ENCODE measurements at regions not wholly inside any gene's neighbourhood (a gene's known extent, or its start where the extent isn't known, plus 50 kb on each side); places are given as distances from the start of the nearest gene placed in this dataset.

GRCh38 chr3:153896197-153896596 lies 225.0 kb upstream of the ARHGEF26 start:
- Histone ChIP-seq H3K27ac (no peak overlapping the region), H3K4me3 (ENCODE audit: low read depth, low read length) (no peak overlapping the region), H3K27me3 (ENCODE audit: control insufficient read depth, insufficient read depth, low read length) (no peaks in the 10 kb centered on the region), H3K79me2 (no peaks in the 10 kb centered on the region), H3K4me1 (no peaks in the 10 kb centered on the region), H3K9me3 (ENCODE audit: control insufficient read depth, low read length) (no peaks in the 10 kb centered on the region), H3K36me3 (ENCODE audit: control insufficient read depth, insufficient read depth, low read length) (no peaks in the 10 kb centered on the region), H3K9ac (no peak overlapping the region), H2AFZ (no peak overlapping the region), H3K4me2 (ENCODE audit: low read length) (no peak overlapping the region)
- TF ChIP-seq, protein P1, sequence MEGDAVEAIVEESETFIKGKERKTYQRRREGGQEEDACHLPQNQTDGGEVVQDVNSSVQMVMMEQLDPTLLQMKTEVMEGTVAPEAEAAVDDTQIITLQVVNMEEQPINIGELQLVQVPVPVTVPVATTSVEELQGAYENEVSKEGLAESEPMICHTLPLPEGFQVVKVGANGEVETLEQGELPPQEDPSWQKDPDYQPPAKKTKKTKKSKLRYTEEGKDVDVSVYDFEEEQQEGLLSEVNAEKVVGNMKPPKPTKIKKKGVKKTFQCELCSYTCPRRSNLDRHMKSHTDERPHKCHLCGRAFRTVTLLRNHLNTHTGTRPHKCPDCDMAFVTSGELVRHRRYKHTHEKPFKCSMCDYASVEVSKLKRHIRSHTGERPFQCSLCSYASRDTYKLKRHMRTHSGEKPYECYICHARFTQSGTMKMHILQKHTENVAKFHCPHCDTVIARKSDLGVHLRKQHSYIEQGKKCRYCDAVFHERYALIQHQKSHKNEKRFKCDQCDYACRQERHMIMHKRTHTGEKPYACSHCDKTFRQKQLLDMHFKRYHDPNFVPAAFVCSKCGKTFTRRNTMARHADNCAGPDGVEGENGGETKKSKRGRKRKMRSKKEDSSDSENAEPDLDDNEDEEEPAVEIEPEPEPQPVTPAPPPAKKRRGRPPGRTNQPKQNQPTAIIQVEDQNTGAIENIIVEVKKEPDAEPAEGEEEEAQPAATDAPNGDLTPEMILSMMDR (IDR thresholded peaks at IDR 0.05): no peak

DNA sequence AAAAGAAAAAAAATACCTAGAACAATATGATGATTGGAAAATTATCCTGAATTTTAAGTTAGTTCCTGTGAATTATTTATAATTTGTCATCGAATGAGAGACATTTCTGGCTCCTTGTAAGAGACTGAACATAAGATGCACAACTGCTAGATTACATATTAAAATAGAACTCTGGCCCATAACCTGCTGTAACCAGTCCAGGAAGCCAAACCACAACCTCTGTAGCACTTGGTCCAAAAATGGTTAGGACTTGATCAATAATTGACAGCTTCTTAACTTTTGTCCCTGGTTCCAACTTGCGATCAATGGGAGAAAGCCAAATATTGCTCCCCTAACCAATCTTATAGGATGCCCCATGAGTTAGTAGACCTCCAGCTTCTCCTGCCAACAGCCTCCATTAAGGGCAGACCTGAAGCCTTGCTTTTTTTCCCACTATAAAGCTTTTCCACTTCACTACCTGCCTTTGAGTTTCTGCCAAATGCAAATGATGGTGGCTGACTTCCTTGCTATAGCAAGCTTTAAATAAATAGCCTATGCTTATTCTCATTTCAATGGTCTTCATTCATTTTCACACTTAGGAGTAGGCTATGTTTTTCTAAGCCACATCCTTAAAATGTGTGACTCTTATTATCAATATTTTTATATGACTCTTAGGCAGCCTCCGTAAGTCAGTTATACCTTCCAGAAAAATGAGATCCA lies 224.0 kb upstream of the ARHGEF26 start:
- TF ChIP-seq, protein P1 (IDR thresholded peaks at IDR 0.05): no peak
- no peaks in the 10 kb centered on the region for H3K27me3 ChIP-seq (ENCODE audit: control insufficient read depth, insufficient read depth, low read length)

DNA sequence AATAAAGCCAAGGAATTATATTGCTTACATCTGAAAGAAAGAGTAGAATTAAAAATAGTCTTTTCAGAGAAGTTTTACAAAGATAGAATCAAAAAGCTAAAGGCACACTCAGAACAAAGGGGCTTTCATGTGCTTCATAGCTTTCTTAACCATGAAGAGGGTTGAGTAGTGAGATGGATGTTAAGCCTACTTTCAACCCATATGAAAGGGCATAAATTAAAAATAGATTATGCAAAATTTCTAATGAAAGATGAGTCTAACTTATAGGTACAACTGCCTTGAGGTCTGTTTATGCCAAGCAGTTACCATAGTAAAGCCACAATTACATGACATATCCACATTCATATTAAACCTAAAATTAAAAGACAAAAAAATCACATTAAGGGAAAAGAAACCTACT lies 223.3 kb upstream of the ARHGEF26 start:
- no peak overlapping the region for H3K4me2 ChIP-seq (ENCODE audit: low read length)
- TF ChIP-seq, protein P1 (IDR thresholded peaks at IDR 0.05): no peak
- no peak overlapping the region for H2AFZ ChIP-seq
- H3K27me3 ChIP-seq (ENCODE audit: control insufficient read depth, insufficient read depth, low read length): no peaks in the 10 kb centered on the region
- no peaks in the 10 kb centered on the region for H3K9me3 ChIP-seq (ENCODE audit: control insufficient read depth, low read length)
- no peaks in the 10 kb centered on the region for H3K79me2 ChIP-seq
- no peaks in the 10 kb centered on the region for H3K4me1 ChIP-seq
- H3K27ac ChIP-seq: no peak overlapping the region
- no peak overlapping the region for H3K4me3 ChIP-seq (ENCODE audit: low read depth, low read length)
- no peak overlapping the region for H3K9ac ChIP-seq
- no peaks in the 10 kb centered on the region for H3K36me3 ChIP-seq (ENCODE audit: control insufficient read depth, insufficient read depth, low read length)

More for the DNA sequence above, 224.0 kb upstream of the ARHGEF26 start:
- H3K79me2 ChIP-seq: no peaks in the 10 kb centered on the region
- no peak overlapping the region for H3K4me3 ChIP-seq (ENCODE audit: low read depth, low read length)
- H3K4me1 ChIP-seq: no peaks in the 10 kb centered on the region
- H3K27ac ChIP-seq: no peak overlapping the region
- no peak overlapping the region for H3K4me2 ChIP-seq (ENCODE audit: low read length)
- H2AFZ ChIP-seq: no peak overlapping the region
- H3K36me3 ChIP-seq (ENCODE audit: control insufficient read depth, insufficient read depth, low read length): no peaks in the 10 kb centered on the region
- H3K9ac ChIP-seq: no peak overlapping the region
- H3K9me3 ChIP-seq (ENCODE audit: control insufficient read depth, low read length): no peaks in the 10 kb centered on the region

DNA sequence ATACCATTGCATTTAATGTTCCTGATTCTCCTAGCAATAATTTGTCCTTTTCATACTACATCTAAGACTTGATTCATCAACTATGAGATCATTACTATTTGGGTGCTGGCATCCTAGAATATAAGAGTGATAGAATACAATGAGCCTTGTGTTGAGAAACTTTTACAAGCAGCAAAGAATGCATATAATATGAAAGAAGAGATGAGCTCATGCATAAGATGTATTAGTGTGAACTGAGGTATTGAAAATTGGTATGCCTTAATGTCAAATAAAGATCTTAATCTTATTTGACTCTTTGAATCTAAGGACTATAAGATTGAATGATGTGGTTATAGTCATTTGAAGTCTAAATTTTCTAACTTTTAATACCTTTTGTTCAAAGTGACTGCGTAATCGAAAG lies 220.0 kb upstream of the ARHGEF26 start:
- TF ChIP-seq, protein P1 (IDR thresholded peaks at IDR 0.05): no peak
- Histone ChIP-seq H3K4me1 (no peaks in the 10 kb centered on the region), H3K4me2 (ENCODE audit: low read length) (no peak overlapping the region), H3K27ac (no peak overlapping the region), H3K9me3 (ENCODE audit: control insufficient read depth, low read length) (no peaks in the 10 kb centered on the region), H3K36me3 (ENCODE audit: control insufficient read depth, insufficient read depth, low read length) (no peaks in the 10 kb centered on the region), H3K4me3 (ENCODE audit: low read depth, low read length) (no peak overlapping the region), H3K9ac (no peak overlapping the region), H3K79me2 (no peaks in the 10 kb centered on the region), H3K27me3 (ENCODE audit: control insufficient read depth, insufficient read depth, low read length) (no peaks in the 10 kb centered on the region), H2AFZ (no peak overlapping the region)

DNA sequence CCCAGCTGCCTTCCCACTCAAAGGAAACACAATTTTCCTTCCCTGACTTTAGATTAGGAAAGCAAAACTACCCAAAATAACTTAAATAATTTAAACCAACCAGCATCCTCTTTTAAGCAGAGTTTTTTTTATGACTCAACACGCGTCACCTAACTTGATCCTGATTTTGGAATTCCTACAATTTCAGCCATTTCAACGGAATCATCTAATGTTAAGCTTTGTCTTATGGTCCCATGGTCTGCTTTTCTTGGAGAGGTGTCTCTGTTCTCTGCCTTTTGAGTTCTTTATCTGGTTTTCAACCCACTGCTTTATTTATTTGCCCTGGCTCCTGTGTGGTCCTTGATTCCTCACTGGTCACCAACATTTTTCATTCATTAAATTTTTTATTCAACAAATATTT lies 219.2 kb upstream of the ARHGEF26 start:
- no peaks in the 10 kb centered on the region for H3K79me2 ChIP-seq
- TF ChIP-seq, protein P1 (IDR thresholded peaks at IDR 0.05): no peak

More for the DNA sequence above, 219.2 kb upstream of the ARHGEF26 start:
- Histone ChIP-seq H3K27me3 (ENCODE audit: control insufficient read depth, insufficient read depth, low read length) (no peaks in the 10 kb centered on the region), H2AFZ (no peak overlapping the region), H3K9me3 (ENCODE audit: control insufficient read depth, low read length) (no peaks in the 10 kb centered on the region), H3K9ac (no peak overlapping the region), H3K36me3 (ENCODE audit: control insufficient read depth, insufficient read depth, low read length) (no peaks in the 10 kb centered on the region), H3K4me2 (ENCODE audit: low read length) (no peak overlapping the region), H3K4me1 (no peaks in the 10 kb centered on the region), H3K4me3 (ENCODE audit: low read depth, low read length) (no peak overlapping the region), H3K27ac (no peak overlapping the region)

All from parathyroid adenoma (tissue), 2 donors.